GM23248 (cell line): ENCODE measurements at regions not wholly inside any gene's neighbourhood (a gene's known extent, or its start where the extent isn't known, plus 50 kb on each side); places are given as distances from the start of the nearest gene placed in this dataset.

ENCODE experiments used
- EZH2 ChIP-seq: fragments of 200-600 bp; sonication (generic); IDR thresholded peaks from 2 replicates; pipeline ENCODE4 v1.6.1; 2018; ENCODE audit warnings: antibody characterized with exemption, mild to moderate bottlenecking; ENCODE audit not compliant: insufficient read depth, poor library complexity, severe bottlenecking
- EZH2phosphoT487 ChIP-seq: fragments of 200-600 bp; sonication (generic); IDR thresholded peaks from 2 replicates; pipeline ENCODE4 v1.6.1; 2018; ENCODE audit warnings: antibody characterized with exemption, moderate library complexity, mild to moderate bottlenecking, low read depth; ENCODE audit not compliant: insufficient read depth

GRCh38 chr1:96979304-96980268 is 258.0 kb downstream of the PTBP2 start:
- TF ChIP-seq EZH2phosphoT487 (no peak), EZH2 (no peak)
